ENCODE measurements at regions not wholly inside any gene's neighbourhood (a gene's known extent, or its start where the extent isn't known, plus 50 kb on each side); places are given as distances from the start of the nearest gene placed in this dataset.

DNA sequence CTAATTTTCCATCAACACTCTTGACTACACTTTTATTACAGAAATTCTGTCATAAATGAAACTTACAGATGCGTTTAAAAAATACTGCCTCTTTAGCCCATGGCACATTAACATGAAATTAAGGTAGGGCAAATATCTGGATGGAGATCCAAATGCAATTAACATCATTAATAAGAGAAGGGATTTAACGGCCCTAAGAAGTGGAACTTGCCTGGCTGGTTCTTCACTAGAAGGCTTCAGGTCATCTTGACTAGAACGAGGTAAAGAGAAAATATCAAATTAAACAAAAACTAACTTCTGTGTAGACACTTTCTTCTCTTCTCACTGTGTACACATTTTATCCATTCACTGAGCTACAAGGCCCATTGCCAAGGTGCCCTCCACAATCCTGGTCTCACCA, 1093.4 kb downstream of the EFNB2 start:
- no peak for DNase-seq (ENCODE audit: low spot score)

DNA sequence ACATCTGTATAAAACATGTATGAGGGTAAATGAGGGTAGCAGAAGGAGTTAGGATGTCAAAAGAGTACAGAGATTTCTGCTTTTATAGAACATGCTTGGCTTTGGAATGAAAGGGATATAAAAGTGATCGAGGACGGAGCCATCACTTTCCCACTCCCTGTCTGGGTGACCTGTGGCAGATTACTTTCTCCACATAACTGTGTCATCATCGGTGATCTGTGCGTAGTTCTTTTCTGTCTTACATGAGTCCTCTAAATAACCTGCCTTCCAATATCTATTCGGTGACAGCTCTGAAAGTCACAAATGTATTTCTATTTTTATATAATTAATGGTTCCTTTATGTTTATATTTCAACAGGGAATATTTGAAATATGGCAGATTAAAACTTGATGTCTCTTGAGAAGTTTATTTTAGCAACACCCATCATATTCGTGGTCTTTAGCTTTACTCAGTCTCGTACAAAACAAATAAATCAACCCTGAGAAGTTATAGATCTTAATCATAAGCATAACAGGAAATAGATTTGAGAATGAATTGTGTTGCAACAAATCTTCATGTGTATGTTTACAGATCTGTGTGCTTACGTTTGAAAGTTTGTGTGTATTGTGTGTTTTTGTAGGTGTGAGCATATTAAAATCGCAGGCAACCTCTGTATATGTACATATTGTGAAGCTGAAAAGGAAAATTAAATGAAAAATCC, 1094.3 kb downstream of the EFNB2 start:
- no peak for DNase-seq (ENCODE audit: low spot score)

DNA sequence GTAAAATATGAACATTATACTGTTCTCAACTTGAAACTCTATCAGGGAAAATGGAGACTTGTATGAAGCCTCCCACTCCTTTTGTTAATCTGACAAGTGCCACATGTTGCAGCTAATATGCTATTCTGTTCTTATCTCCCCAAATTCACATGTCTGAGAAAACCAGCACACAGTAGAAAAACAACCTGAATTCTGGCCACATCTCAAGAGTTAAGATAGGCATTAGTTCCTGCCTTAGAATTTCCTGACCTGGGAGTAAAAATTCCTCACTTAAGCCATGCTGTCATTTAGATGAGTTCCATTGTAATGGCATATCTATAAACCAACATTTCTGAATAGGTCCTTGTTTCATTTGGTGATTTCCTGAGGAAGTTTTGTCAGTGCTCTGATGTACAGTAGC, 1098.5 kb downstream of the EFNB2 start:
- no peak for DNase-seq (ENCODE audit: low spot score)

DNA sequence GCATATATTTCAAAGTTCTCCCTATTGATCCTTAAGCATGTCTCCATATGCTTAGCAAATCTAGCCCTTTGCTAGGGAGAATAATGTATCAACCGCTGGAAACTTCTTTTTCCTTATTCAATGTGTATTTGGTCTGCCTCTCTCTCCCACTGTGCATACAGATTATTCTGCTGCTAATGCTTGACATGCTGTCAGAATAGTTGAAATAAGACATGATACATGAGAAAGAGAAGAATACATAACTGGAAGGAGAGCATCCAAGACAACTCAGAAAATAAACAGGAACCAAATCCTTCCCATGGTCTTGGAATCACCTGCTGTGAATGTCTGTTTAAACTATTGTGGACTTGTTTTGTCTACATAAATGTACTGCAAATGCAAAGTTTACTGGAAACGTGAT, 1103.0 kb downstream of the EFNB2 start:
- no peak for DNase-seq (ENCODE audit: low spot score)

DNA sequence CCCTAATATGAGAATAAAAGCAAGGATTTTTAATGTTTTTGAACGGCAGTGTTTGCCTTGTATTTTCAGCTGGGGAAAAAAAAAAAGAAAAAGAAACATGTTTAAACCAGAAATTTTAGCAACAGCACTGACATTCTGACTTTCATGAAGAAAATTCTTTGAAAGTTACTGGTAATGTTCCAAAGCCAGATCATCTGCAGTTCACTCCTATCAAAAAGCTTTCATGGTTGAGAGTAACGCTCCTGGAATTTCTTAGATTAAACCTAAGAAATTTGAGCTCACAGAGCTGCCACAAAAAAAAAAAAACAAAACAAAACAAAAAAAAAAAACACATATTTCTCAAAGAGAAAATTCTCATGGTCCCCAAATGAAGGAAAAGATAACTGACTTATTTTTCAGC, 1106.7 kb downstream of the EFNB2 start:
- no peak for DNase-seq (ENCODE audit: low spot score)

DNA sequence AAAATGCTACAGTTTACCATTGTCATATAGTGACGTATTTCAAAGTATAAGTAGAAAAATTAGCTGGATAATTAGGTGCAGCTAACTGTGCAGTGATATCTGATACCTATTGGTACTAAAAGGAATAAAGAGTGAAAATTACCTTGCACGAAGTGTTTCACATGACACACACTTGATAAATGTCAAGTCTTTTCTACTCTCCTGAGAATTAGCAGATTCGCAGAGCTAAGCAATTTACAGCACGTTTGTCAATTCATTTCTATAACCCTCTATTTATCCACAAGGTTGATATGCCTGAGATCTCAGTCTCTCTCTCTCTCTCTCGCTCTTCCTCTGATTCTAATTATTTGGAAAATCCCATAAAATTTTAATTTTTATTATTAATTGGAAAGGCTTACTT, 1109.0 kb downstream of the EFNB2 start:
- DNase-seq (ENCODE audit: low spot score): no peak

DNA sequence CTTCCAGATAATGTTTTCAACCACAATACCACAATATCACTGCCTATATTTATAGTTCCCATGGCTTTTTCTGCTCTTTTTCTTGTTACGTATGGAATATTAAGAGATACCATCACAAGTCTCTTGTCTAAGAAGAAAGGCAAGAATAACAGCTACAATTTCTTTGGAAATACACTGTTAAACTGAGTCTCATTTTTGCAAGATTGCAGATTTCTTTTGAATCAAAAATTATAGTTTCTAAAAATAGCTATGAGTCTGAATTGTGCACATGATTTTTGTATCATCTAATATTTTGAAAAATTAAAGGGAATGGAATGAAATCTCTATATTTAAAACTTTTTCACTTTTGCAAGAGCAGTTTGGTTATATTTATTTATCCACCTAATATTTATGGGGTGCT, 1120.8 kb downstream of the EFNB2 start:
- DNase-seq (ENCODE audit: low spot score): no peak

DNA sequence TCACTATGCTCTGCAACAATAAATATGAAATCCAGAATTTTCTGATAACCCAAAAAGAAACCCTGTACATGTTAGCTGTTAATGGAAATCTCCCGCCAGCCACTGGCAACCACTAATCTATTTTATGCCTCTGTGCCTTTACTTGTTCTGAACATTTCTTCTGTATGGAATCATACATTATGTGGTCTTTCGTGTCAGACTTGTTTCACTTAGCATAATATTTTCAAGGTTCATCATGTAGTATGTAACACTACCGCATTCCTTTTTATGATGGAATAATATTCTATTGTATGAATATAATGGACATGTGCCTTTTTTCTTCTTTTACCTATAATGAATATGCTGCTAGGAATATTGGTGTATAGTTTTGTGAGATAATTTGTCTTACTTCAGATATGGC, 1123.3 kb downstream of the EFNB2 start:
- DNase-seq (ENCODE audit: low spot score): no peak

DNA sequence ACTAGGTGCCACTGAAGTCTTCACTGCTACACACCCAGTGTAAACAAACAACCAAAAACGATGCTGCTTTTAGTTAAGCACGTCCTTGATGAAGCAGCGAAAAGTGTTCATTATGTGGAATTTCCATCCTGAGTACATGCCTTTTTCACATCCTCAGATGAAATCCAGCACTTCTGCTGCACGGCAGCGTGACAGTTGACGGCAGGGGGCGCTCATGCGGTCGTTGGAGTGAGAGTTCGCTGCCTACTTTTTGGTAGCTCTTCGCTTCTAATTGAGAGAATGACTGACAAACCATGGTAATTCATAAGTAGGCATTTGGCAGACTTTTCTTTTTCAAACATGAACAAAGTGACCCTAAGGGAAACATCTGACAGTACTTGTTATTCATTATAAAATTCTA, 1124.9 kb downstream of the EFNB2 start:
- no peak for DNase-seq (ENCODE audit: low spot score)

DNA sequence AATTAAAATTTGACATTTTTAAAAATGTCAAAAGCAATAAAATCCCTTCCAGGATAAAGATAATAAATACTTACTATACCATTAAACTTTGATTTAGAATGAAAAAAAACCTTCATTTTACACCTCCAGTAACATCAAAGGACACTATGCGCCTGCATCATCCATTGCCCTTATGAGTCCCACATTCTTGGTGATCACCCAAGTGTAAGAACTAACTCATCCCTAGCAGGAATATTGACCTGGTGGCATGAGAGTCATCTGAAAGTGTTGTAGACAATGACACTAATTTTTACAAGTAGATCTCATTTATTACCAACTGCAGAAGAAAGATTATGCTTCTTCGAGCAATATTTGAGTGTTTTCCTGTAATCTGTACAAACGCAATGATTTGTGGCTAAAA, 1128.9 kb downstream of the EFNB2 start:
- no peak for DNase-seq (ENCODE audit: low spot score)

DNA sequence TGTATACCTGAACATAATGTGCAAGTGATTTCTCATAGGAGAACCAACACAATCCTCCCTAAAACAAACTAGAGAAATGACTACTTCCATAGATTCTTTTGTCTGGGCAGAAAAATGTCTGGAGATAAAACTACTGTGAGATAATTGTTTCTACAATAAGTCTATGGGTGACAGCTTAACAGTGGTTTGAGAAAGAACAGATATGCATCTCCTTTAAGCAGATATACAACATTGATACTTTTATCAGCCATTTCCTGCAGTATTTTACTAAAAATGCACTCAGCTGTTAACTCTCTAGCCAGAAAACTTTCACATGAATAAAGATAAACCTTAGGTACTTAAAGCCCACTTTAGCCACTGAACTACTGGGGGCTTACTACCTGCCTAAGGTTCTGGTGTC, 1132.4 kb downstream of the EFNB2 start:
- no peak for DNase-seq (ENCODE audit: low spot score)

DNA sequence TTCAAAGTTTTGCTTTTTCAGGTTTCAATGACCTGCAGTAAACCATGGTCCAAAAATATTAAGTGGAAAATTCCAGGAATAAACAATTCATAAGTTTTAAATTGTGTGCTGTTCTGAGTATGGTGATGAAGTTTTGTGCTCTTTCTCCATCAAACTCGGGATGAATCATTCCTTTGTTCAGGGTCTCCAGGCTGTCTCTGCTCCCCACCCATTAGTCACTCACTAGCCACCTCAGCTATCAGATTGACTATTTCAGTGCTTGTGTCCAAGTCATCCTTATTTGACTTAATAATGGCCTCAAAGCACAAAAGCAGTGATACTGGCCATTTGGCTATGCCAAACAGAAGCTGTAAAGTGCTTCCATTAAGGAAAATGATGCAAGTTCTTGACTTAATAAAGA, 1140.4 kb downstream of the EFNB2 start:
- no peak for DNase-seq (ENCODE audit: low spot score)

DNA sequence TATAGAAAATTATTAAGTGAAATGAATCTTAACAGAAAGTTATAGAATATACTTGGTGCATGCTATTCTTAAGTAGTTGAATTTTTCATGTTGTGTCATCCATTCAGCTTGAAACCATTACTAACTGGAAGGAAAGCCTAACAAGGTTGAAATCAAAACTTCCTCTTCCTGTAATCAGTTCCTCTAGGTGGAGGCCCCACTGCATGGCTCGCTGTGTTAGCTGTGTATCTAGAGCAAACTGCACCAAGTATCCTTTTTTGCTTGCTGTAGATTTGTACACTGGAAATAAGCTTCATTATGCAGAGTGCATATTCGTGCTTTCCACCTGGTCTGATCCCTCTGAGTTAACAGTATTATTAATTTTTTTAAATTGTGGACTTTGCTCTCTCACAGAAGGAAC, 1146.1 kb downstream of the EFNB2 start:
- DNase-seq (ENCODE audit: low spot score): no peak

DNA sequence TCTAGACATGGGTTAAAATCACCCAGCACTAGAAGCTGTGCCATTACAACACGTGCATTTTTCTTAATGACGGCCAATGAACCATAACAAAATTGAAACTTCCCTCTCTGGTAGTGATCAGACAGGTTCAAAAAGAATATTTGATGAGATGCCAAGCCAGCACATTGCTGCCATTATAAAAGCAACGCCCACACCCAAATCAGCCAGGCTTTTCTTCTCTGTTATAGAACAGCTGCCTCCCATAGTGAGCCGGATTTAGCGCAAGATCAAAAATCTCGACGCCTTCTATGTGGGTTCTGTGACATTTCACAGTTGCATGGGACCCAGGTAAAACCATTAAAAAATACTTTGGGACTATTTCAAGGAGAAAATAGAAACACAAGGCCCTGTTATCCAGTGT, 1158.0 kb downstream of the EFNB2 start:
- DNase-seq (ENCODE audit: low spot score): no peak

DNA sequence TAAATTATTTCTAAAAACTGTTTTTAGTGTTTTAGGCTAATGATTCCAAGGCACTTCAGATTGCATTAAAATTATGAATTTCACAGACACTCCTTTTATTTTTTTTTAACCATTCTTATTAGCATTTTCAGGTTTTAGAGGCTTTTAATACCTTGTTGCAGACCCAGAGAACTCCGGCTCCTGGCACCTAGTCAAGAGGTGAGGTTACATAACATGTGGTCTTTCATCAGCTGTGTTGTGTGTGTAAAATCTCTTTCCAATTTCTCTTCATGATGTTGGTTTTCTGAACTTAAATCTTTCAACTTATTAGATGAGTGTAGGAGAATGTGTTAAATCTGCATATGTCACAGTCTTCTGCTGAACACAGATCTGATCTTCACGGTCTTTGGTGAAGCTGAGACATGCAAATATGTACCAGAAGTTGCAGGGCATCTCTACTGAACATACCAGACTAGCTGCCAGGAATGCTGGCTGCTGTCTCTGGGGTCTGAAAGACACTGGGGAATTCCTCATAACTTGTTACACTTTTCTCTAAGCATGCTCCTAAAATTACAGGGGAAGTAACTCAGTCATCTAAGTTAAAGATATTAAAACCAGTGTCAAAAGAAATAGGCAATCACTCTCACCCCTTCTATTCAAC, 1165.3 kb downstream of the EFNB2 start:
- no peak for DNase-seq (ENCODE audit: low spot score)

DNA sequence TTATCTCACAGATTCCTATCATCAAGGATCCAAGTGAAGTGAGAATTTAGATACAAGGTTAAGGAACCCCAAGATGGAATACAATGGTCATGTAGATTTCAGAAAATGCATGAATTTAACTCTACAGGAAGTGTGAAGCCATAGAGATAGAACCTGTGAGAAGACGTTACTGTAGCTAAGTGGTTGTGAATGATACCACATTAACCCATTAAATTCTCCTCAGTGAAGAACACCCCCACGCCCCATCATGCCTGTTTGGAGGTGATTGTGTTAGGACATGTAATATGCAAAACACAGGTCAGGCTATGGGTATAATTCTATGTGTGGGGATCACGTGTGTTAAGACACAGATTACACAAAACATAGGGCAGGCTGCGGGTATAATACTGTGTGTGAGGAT, 1166.7 kb downstream of the EFNB2 start:
- no peak for DNase-seq (ENCODE audit: low spot score)

DNA sequence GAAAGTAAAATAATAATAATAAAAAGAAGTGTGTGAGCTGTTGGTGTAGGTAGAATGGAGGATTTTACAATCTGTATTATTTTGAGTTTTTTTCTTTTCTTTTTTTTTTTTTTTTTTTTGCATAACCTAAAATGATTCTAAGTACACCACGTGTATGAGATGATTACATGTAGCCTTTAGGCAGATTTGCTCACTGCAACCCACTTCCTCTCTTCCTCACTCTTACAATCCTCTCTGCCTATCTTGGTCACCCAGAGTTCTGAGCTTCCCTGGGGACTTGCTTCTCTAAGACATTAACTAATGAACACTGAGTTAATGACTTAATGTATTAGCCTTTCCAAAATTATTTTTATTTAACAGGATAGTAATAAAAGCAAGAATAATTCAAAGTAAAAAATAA, 1169.6 kb downstream of the EFNB2 start:
- no peak for DNase-seq (ENCODE audit: low spot score)

DNA sequence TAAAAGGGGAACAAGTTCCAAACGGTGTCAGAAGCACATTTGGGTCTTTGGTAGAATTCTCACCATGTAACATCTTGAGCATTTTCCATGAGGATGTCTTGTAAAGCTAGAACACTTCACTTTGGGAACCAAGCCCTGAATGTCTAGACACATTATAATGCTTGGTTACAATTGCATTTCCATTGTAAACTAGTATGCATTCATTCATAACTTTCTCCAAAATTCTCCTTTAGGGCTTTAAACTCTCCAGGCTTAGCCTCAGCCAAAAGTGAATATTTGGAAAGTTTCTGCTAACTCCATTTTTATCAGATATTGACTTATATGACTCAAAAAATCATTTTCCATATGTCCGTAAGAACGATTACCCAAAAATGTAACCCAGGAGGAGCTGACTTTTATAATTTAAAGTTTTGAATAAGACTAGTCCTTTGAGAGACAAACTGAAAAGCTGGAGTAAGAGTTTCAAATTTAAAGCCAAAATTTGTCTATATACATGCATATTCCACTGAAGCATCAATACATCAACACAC, 1170.4 kb downstream of the EFNB2 start:
- no peak for DNase-seq (ENCODE audit: low spot score)

DNA sequence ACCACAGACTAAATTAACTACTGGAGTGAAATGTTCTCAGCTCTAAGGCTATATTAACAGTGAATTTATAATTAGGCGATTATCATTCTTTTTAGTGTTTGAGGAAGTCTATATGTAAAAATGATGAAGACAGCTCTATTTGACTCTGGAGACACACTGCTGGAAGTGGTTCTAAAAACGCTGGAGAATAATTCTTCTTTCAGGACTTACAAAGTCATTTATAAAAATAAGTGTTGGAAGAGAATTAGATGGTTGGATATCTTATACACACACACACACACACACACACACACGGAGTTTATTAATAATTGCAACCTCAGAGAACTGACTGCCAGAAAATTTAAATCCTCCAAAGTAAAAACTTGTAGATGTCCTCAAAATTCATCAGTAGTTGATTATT, 1171.3 kb downstream of the EFNB2 start:
- DNase-seq (ENCODE audit: low spot score): no peak

DNA sequence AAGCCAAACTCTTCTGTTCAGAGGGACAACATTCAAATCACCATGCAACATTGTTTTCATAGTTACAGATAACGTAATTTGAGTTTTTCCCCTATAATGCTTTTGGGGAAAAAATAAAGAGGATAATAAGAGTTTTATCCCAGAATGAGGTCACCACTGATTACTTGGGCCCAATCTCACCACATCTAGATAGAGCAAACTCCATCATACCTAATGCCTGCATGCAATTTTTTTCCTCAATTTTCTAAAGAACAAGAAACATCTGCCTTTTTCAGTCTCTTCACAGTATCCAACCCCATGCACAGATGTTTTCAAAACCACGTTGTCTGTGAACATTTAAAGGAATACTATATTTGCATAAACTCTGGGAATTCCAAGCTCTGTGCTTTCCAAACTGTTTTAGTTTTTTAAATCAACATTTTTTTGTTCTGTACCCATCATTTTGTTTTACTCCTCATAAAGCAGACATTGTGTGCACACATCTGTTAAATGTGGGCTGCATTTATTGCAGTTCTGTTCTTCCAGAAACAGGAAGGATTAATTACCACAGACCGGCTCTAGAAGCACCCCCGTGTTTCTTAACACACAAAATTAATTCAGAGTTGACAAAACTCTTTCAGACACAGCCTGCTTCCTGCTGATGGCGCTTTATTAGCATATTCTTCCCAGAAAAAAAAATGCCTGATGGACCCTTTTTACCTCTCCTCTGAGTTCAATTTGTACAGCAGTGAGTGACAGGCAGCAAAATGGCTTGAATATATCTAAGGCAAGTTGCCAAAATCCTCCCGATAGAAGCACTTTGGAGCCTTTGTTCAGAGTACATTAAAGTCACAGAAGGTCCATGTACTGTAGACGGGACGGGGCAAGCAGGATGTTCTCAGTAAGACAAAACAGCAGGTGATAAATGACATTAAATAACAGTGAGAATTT, 1171.9 kb downstream of the EFNB2 start:
- DNase-seq (ENCODE audit: low spot score): no peak

DNA sequence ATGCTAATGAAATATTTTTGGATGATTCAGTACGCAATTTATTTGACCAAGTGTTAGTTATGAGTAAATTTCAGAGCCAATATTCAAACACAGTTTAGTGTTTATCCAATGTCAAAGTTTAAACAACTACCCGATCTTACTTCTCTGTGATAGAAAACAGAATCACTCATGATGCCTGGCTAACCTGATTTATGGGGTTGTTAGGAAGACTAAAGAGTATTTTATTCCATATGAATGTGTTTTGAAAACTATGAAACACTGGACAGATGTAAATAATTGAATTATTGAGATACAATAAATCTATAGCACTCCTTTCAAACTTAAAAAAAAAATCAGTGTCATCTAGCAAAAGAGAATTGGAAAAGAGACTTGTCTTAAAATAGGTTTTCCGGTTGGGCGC, 1181.8 kb downstream of the EFNB2 start:
- DNase-seq (ENCODE audit: low spot score): no peak

DNA sequence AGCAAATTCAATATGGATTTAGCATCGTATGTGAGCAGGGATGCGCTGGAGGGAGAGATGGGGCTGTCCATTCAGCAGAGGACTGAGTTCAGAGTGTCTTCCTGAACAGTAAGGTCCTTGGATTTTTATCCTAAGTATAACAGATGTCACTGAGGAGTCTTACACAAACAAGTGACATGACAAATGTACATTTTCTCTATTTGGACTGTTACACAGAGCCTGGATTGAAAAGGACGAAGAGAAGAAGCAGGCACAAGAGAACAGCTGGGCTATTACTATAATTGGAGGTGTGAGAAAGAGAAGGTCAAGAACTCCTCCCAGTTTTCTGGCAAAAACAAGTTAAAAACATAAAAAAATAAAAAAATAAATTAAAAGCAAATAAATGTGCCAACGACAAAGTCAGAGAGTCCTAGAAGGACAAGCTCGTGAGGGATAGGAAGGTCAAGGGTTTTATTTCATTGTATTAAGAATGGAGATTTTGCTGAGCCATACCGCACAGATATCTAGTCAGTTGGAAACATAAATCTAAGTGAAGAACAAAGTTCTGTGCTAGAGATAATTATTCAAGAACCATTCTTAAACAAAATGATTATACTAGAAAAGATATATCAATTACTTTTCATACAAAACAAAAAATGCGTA, 1186.3 kb downstream of the EFNB2 start:
- no peak for DNase-seq (ENCODE audit: low spot score)
